Loucy (cell line): ENCODE measurements at regions not wholly inside any gene's neighbourhood (a gene's known extent, or its start where the extent isn't known, plus 50 kb on each side); places are given as distances from the start of the nearest gene placed in this dataset.

ENCODE experiments used
- EZH2phosphoT487 ChIP-seq: fragments of 200-600 bp; IDR thresholded peaks from 2 replicates; pipeline ENCODE4 v1.6.1; 2018; ENCODE audit warnings: antibody characterized with exemption, mild to moderate bottlenecking, moderate library complexity, borderline replicate concordance
- TF ChIP-seq, protein P1 (sequence below): fragments of 200-600 bp; sonication (generic); conservative IDR thresholded peaks from 2 replicates; pipeline ENCODE4 v1.5.1; 2014; ENCODE audit warnings: mild to moderate bottlenecking, antibody characterized with exemption, low read length

- TF ChIP-seq, protein P1, sequence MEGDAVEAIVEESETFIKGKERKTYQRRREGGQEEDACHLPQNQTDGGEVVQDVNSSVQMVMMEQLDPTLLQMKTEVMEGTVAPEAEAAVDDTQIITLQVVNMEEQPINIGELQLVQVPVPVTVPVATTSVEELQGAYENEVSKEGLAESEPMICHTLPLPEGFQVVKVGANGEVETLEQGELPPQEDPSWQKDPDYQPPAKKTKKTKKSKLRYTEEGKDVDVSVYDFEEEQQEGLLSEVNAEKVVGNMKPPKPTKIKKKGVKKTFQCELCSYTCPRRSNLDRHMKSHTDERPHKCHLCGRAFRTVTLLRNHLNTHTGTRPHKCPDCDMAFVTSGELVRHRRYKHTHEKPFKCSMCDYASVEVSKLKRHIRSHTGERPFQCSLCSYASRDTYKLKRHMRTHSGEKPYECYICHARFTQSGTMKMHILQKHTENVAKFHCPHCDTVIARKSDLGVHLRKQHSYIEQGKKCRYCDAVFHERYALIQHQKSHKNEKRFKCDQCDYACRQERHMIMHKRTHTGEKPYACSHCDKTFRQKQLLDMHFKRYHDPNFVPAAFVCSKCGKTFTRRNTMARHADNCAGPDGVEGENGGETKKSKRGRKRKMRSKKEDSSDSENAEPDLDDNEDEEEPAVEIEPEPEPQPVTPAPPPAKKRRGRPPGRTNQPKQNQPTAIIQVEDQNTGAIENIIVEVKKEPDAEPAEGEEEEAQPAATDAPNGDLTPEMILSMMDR = no peak
- no peak for TF ChIP-seq EZH2phosphoT487
These were observed 404.4 kb upstream of the CCDC196 start for GRCh38 chr14:66081594-66082376.
